ENCODE measurements at regions not wholly inside any gene's neighbourhood (a gene's known extent, or its start where the extent isn't known, plus 50 kb on each side); places are given as distances from the start of the nearest gene placed in this dataset.

GRCh38 chr5:158324236-158324635 lies 465.3 kb upstream of the CLINT1 start:
- no peak overlapping the region for H2AFZ ChIP-seq (ENCODE audit: low read length)
- CTCF ChIA-PET (ENCODE audit: low intra/inter-chr PET ratio, low total read pairs) = no interaction called here
- no peaks in the 10 kb centered on the region for H3K36me3 ChIP-seq (replicated peaks in 1 of 2; ENCODE audit: control insufficient read depth in 1 of 2, insufficient read depth in 2 of 2, low read length in 2 of 2)
- no peak overlapping the region for H3K4me3 ChIP-seq (replicated peaks in 1 of 3; ENCODE audit: insufficient read depth in 1 of 3, low read depth in 2 of 3, low read length in 3 of 3)
- H3K79me2 ChIP-seq (ENCODE audit: insufficient read depth, low read length) = no peaks in the 10 kb centered on the region
- intact Hi-C loops (cut with micrococcal nuclease; ENCODE audit: unreplicated experiment) (no loop called here), in situ Hi-C loops (cut with HindIII; ENCODE audit: extremely low pct_ligation_motif_present, low pct_unique_long_range_greater_than_20kb) (no loop called here)
- H4K20me1 ChIP-seq (ENCODE audit: insufficient read depth, low read length) = no peaks in the 10 kb centered on the region
- H3K27ac ChIP-seq (ENCODE audit: extremely low read length, insufficient read depth, low read length) = no peak overlapping the region
- POLR2A ChIA-PET = no interaction called here
- no peak for TF ChIP-seq ZNF484 (CRISPR knock-in tag; IDR thresholded peaks at IDR 0.05; ENCODE audit: borderline replicate concordance, low read depth)
- no peak for TF ChIP-seq ESRRA (CRISPR knock-in tag; IDR thresholded peaks at IDR 0.05; ENCODE audit: low read depth)
- no peak for TF ChIP-seq RARA (CRISPR knock-in tag; IDR thresholded peaks at IDR 0.05)
- TF ChIP-seq E2F1 (CRISPR knock-in tag; IDR thresholded peaks at IDR 0.05) = no peak
- TF ChIP-seq NRL (CRISPR knock-in tag; IDR thresholded peaks at IDR 0.05; ENCODE audit: borderline replicate concordance) = no peak
- no peak for TF ChIP-seq NFE2 (CRISPR knock-in tag; IDR thresholded peaks at IDR 0.05)
- no peak for TF ChIP-seq SOX5 (CRISPR knock-in tag; IDR thresholded peaks at IDR 0.05; ENCODE audit: borderline replicate concordance)
- TF ChIP-seq ZNF331 (CRISPR knock-in tag; IDR thresholded peaks at IDR 0.05) = no peak
- TF ChIP-seq, protein P1, sequence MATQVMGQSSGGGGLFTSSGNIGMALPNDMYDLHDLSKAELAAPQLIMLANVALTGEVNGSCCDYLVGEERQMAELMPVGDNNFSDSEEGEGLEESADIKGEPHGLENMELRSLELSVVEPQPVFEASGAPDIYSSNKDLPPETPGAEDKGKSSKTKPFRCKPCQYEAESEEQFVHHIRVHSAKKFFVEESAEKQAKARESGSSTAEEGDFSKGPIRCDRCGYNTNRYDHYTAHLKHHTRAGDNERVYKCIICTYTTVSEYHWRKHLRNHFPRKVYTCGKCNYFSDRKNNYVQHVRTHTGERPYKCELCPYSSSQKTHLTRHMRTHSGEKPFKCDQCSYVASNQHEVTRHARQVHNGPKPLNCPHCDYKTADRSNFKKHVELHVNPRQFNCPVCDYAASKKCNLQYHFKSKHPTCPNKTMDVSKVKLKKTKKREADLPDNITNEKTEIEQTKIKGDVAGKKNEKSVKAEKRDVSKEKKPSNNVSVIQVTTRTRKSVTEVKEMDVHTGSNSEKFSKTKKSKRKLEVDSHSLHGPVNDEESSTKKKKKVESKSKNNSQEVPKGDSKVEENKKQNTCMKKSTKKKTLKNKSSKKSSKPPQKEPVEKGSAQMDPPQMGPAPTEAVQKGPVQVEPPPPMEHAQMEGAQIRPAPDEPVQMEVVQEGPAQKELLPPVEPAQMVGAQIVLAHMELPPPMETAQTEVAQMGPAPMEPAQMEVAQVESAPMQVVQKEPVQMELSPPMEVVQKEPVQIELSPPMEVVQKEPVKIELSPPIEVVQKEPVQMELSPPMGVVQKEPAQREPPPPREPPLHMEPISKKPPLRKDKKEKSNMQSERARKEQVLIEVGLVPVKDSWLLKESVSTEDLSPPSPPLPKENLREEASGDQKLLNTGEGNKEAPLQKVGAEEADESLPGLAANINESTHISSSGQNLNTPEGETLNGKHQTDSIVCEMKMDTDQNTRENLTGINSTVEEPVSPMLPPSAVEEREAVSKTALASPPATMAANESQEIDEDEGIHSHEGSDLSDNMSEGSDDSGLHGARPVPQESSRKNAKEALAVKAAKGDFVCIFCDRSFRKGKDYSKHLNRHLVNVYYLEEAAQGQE (IDR thresholded peaks at IDR 0.05; ENCODE audit: borderline replicate concordance in 1 of 2, low read depth in 1 of 2, low read length in 2 of 2) = no peak
- TF ChIP-seq ZNF841 (CRISPR knock-in tag; IDR thresholded peaks at IDR 0.05; ENCODE audit: borderline replicate concordance) = no peak
- TF ChIP-seq, protein P2, sequence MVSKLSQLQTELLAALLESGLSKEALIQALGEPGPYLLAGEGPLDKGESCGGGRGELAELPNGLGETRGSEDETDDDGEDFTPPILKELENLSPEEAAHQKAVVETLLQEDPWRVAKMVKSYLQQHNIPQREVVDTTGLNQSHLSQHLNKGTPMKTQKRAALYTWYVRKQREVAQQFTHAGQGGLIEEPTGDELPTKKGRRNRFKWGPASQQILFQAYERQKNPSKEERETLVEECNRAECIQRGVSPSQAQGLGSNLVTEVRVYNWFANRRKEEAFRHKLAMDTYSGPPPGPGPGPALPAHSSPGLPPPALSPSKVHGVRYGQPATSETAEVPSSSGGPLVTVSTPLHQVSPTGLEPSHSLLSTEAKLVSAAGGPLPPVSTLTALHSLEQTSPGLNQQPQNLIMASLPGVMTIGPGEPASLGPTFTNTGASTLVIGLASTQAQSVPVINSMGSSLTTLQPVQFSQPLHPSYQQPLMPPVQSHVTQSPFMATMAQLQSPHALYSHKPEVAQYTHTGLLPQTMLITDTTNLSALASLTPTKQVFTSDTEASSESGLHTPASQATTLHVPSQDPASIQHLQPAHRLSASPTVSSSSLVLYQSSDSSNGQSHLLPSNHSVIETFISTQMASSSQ (IDR thresholded peaks at IDR 0.05; ENCODE audit: low read depth) = no peak
- TF ChIP-seq, protein P2 (CRISPR knock-in tag; IDR thresholded peaks at IDR 0.05; ENCODE audit: borderline replicate concordance) = no peak
- no peak for TF ChIP-seq WIZ (CRISPR knock-in tag; IDR thresholded peaks at IDR 0.05)
- no peak for TF ChIP-seq ERF (CRISPR knock-in tag; IDR thresholded peaks at IDR 0.05)
- TF ChIP-seq ZNF629 (CRISPR knock-in tag; conservative IDR thresholded peaks at IDR 0.05) = no peak
- FAIRE-seq (no peak), ATAC-seq (no peak), DNase-seq (ENCODE audit: low spot score) (no peak)
- no peaks in the 10 kb centered on the region for H3K4me1 ChIP-seq (ENCODE audit: insufficient read depth, low read length)
- no TSS peak for BruUV-seq (replicated peaks)
- no peak overlapping the region for H3K9ac ChIP-seq (ENCODE audit: insufficient read depth, low read depth, low read length)
- 33% methylated on average over 3 of the region's 3 CpGs for WGBS (ENCODE audit: low lambda C conversion rate)
- H3K9me3 ChIP-seq (ENCODE audit: low read length) = peaks cover 20% of the 10 kb centered on the region
- H3K4me2 ChIP-seq (ENCODE audit: low read depth, low read length) = no peak overlapping the region
- no peaks in the 10 kb centered on the region for H3K27me3 ChIP-seq (ENCODE audit: control insufficient read depth in 1 of 2, insufficient read depth in 2 of 2, low read length in 2 of 2)
